IMR-90 (cell line): ENCODE measurements at regions not wholly inside any gene's neighbourhood (a gene's known extent, or its start where the extent isn't known, plus 50 kb on each side); places are given as distances from the start of the nearest gene placed in this dataset.

Experiments
- ATAC-seq: fragments of 200-7000 bp; cut with Tn5 transposase; 2 replicates; pipeline ENCODE4 v1.9.1; 2020; ENCODE audit warnings: low read depth, mild to moderate bottlenecking, moderate library complexity
- BruUV-seq: library from RNA; stranded (reverse); fragments of 400-500 nt; replicated peaks from 2 replicates; lab custom pipeline; 2021; lab: Mats Ljungman, UMichigan
- CTCF ChIA-PET: fragments of 300-600 bp; formaldehyde crosslinking; extraction: SDS; loops from one replicate; lab custom pipeline; 2021; ENCODE audit warnings: antibody characterized with exemption; lab: Yijun Ruan, JAX
- POLR2A ChIA-PET: fragments of 300-600 bp; sonication (Branson Sonifier 250); formaldehyde crosslinking; loops from one replicate; lab custom pipeline; 2022; ENCODE audit warnings: antibody characterized with exemption; ENCODE audit not compliant: unreplicated experiment; lab: Charles Lee
- DNase-seq: peaks from one replicate; pipeline ENCODE4 v3.0.0; 2013
- H2AFZ ChIP-seq: replicated peaks from 2 replicates; pipeline ENCODE3; 2013; ENCODE audit warnings: low read length, mild to moderate bottlenecking; ENCODE audit not compliant: poor library complexity
- H2AK5ac ChIP-seq: 2 replicates; pipeline ENCODE4 v1.6.1; 2013; ENCODE audit warnings: low read depth, low read length, inconsistent platforms
- H2AK9ac ChIP-seq: replicated peaks from 2 replicates; pipeline ENCODE3; 2013; ENCODE audit warnings: mild to moderate bottlenecking, low read depth, low read length, moderate library complexity; ENCODE audit not compliant: poor library complexity
- H2BK120ac ChIP-seq: 2 replicates; pipeline ENCODE4 v1.6.1; 2013; ENCODE audit warnings: low read depth, low read length, inconsistent platforms
- H2BK15ac ChIP-seq: 3 replicates; pipeline ENCODE4 v1.6.1; 2013; ENCODE audit warnings: low read depth, low read length, inconsistent platforms
- H2BK20ac ChIP-seq: 2 replicates; pipeline ENCODE4 v1.6.1; 2013; ENCODE audit warnings: low read depth, mild to moderate bottlenecking, inconsistent platforms, low read length, moderate library complexity
- H2BK5ac ChIP-seq: 2 replicates; pipeline ENCODE4 v1.6.1; 2013; ENCODE audit warnings: mild to moderate bottlenecking, low read depth, low read length, inconsistent platforms; ENCODE audit not compliant: poor library complexity, severe bottlenecking
- H3K14ac ChIP-seq: replicated peaks from 2 replicates; pipeline ENCODE4 v1.6.1; 2013; ENCODE audit warnings: low read depth, low read length, inconsistent platforms
- H3K18ac ChIP-seq: 2 replicates; pipeline ENCODE4 v1.6.1; 2013; ENCODE audit warnings: low read depth, low read length, control low read depth
- H3K23ac ChIP-seq: 2 replicates; pipeline ENCODE4 v1.6.1; 2013; ENCODE audit warnings: low read depth, low read length, inconsistent platforms
- H3K27ac ChIP-seq: 2 replicates; pipeline ENCODE4 v1.5.1; 2013; ENCODE audit warnings: mild to moderate bottlenecking, control low read depth, low read length; ENCODE audit not compliant: insufficient read depth
- H3K27me3 ChIP-seq: 2 replicates; pipeline ENCODE4 v1.6.1; 2013; ENCODE audit warnings: low read length; ENCODE audit not compliant: control insufficient read depth, insufficient read depth
- H3K36me3 ChIP-seq: 2 replicates; pipeline ENCODE4 v1.6.1; 2013; ENCODE audit warnings: low read length, mixed read lengths; ENCODE audit not compliant: control insufficient read depth, insufficient read depth
- H3K4ac ChIP-seq: 2 replicates; pipeline ENCODE4 v1.6.1; 2013; ENCODE audit warnings: low read depth, low read length, inconsistent platforms
- H3K4me1 ChIP-seq: 2 replicates; pipeline ENCODE4 v1.6.1; 2013; ENCODE audit warnings: low read length, mixed read lengths; ENCODE audit not compliant: control insufficient read depth, insufficient read depth
- H3K4me2 ChIP-seq: 2 replicates; pipeline ENCODE4 v1.6.1; 2013; ENCODE audit warnings: low read depth, mild to moderate bottlenecking, control low read depth, low read length, moderate library complexity
- H3K4me3 ChIP-seq: 2 replicates; pipeline ENCODE4 v1.5.1; 2013; ENCODE audit warnings: low read depth, mild to moderate bottlenecking, control low read depth, low read length, moderate library complexity; ENCODE audit not compliant: insufficient read depth
- H3K56ac ChIP-seq: 2 replicates; pipeline ENCODE4 v1.6.1; 2013; ENCODE audit warnings: low read length, inconsistent platforms; ENCODE audit not compliant: insufficient read depth; ENCODE audit errors: extremely low read depth
- H3K79me1 ChIP-seq, 2 experiments: 2 replicates each; pipeline ENCODE4 v1.6.1; 2013; ENCODE audit warnings: low read length in 2 of 2, inconsistent platforms in 1 of 2, low read depth in 1 of 2
- H3K9ac ChIP-seq: 2 replicates; pipeline ENCODE4 v1.6.1; 2013; ENCODE audit warnings: low read depth, low read length, control low read depth
- H3K9me1 ChIP-seq: 2 replicates; pipeline ENCODE4 v1.6.1; 2013; ENCODE audit warnings: low read length, inconsistent platforms; ENCODE audit not compliant: insufficient read depth
- H3K9me3 ChIP-seq: 2 replicates; pipeline ENCODE4 v1.6.1; 2013; ENCODE audit warnings: low read length; ENCODE audit not compliant: control insufficient read depth, insufficient read depth
- H4K20me1 ChIP-seq: 2 replicates; pipeline ENCODE4 v1.6.1; 2013; ENCODE audit warnings: low read length, inconsistent platforms; ENCODE audit not compliant: insufficient read depth
- H4K5ac ChIP-seq: 2 replicates; pipeline ENCODE4 v1.6.1; 2013; ENCODE audit warnings: mild to moderate bottlenecking, low read depth, low read length, control low read depth
- H4K8ac ChIP-seq, 2 experiments: 2 replicates each; pipeline ENCODE4 v1.6.1; 2013; ENCODE audit warnings: low read depth in 2 of 2, low read length in 2 of 2, control low read depth in 1 of 2, inconsistent platforms in 1 of 2
- H4K91ac ChIP-seq: 2 replicates; pipeline ENCODE4 v1.6.1; 2013; ENCODE audit warnings: low read depth, low read length, inconsistent platforms; ENCODE audit not compliant: insufficient read depth
- BHLHE40 ChIP-seq: fragments of 150-350 bp; IDR thresholded peaks from 2 replicates; pipeline ENCODE4 v1.6.1; 2016; ENCODE audit warnings: mild to moderate bottlenecking, low read depth, low read length
- CEBPB ChIP-seq: IDR thresholded peaks from 2 replicates; pipeline ENCODE4 v1.6.1; 2012; ENCODE audit warnings: low read depth, low read length, improper control_type of control experiment
- CHD1 ChIP-seq: IDR thresholded peaks from 2 replicates; pipeline ENCODE4 v1.6.1; 2012; ENCODE audit warnings: low read depth, low read length, improper control_type of control experiment
- CTCF ChIP-seq: conservative IDR thresholded peaks from 2 replicates; pipeline ENCODE4 v1.5.1; 2012; ENCODE audit warnings: mild to moderate bottlenecking, low read depth, low read length, improper control_type of control experiment
- MAFK ChIP-seq: IDR thresholded peaks from 2 replicates; pipeline ENCODE4 v1.6.1; 2012; ENCODE audit warnings: low read depth, low read length, improper control_type of control experiment
- MXI1 ChIP-seq: IDR thresholded peaks from 2 replicates; pipeline ENCODE4 v1.6.1; 2012; ENCODE audit warnings: low read depth, mild to moderate bottlenecking, low read length, moderate library complexity, borderline replicate concordance
- POLR2A ChIP-seq: IDR thresholded peaks from 2 replicates; pipeline ENCODE4 v1.6.1; 2012; ENCODE audit warnings: mild to moderate bottlenecking, low read depth, low read length
- RAD21 ChIP-seq: IDR thresholded peaks from 2 replicates; pipeline ENCODE4 v1.6.1; 2012; ENCODE audit warnings: low read length, improper control_type of control experiment
- WGBS, 2 experiments: methylation state at CpG; one replicate each; pipeline versions ENCODE4 v1.1.5 to v1.1.7; 2013; ENCODE audit warnings: missing lambda C conversion rate in 2 of 2; ENCODE audit not compliant: insufficient read length in 1 of 2; ENCODE audit errors: extremely low coverage in 2 of 2; 5-methylcytosine and 5-hydroxymethylcytosine counted together
- dilution Hi-C: fragments of 300-500 bp; cut with HindIII; formaldehyde crosslinking; loops from one replicate; pipeline ENCODE4 v1.14.3; 2018; ENCODE audit warnings: low sequenced_read_pairs; ENCODE audit not compliant: unreplicated experiment
- in situ Hi-C: fragments of 300-500 bp; cut with MboI; formaldehyde crosslinking; loops from 3 replicates; pipeline ENCODE4 v1.14.3; 2019; ENCODE audit warnings: low sequenced_read_pairs, inconsistent platforms, mixed read lengths
- intact Hi-C: fragments of 100-400 bp; cut with micrococcal nuclease; formaldehyde crosslinking; loops from 2 replicates; pipeline ENCODE4 v1.10.0; 2022

GRCh38 chr4:43754566-43754965 is 694.0 kb downstream of the KCTD8 start:
- Histone ChIP-seq H3K18ac (no peak overlapping the region), H4K91ac (no peak overlapping the region), H2BK5ac (no peak overlapping the region), H4K20me1 (no peaks in the 10 kb centered on the region), H2BK120ac (no peak overlapping the region), H3K27ac (no peak overlapping the region), H4K8ac (no peak overlapping the region), H2BK20ac (no peak overlapping the region), H3K36me3 (no peaks in the 10 kb centered on the region), H3K23ac (no peak overlapping the region), H3K27me3 (no peaks in the 10 kb centered on the region), H4K5ac (no peak overlapping the region), H3K14ac (no peak overlapping the region), H2AK5ac (no peak overlapping the region), H3K79me1 (no peaks in the 10 kb centered on the region), H3K9me3 (peaks cover 2% of the 10 kb centered on the region; the same call in 1 of the 2 replicates), H3K9ac (no peak overlapping the region), H3K56ac (no peak overlapping the region), H2AFZ (no peak overlapping the region), H3K4me1 (no peaks in the 10 kb centered on the region), H3K9me1 (no peaks in the 10 kb centered on the region), H2AK9ac (no peak overlapping the region), H2BK15ac (no peak overlapping the region), H3K4ac (no peak overlapping the region), H3K4me2 (no peak overlapping the region), H3K4me3 (no peak overlapping the region)
- intact Hi-C loops (no loop called here), in situ Hi-C loops (no loop called here), dilution Hi-C loops (no loop called here)
- no peak for DNase-seq
- ChIA-PET CTCF (no interaction called here), POLR2A (no interaction called here)
- no TSS peak for BruUV-seq
- no peak for TF ChIP-seq CHD1
- TF ChIP-seq CTCF: no peak
- no peak for TF ChIP-seq POLR2A
- no peak for TF ChIP-seq MAFK
- TF ChIP-seq BHLHE40: no peak
- no peak for TF ChIP-seq MXI1
- no peak for TF ChIP-seq RAD21
- TF ChIP-seq CEBPB: no peak
- ATAC-seq: no peak
- no CpG with 5 or more reads among the region's 3 CpGs for WGBS, 2 experiments
